HT-29 (cell line): ENCODE measurements at regions not wholly inside any gene's neighbourhood (a gene's known extent, or its start where the extent isn't known, plus 50 kb on each side); places are given as distances from the start of the nearest gene placed in this dataset.
"Not testable (repeated sequence)": the region's sequence is repeated elsewhere in the genome, so short reads cannot be mapped to it uniquely, and the experiment has no call there.

Experiments
- DNase-seq: peaks from one replicate; pipeline ENCODE4 v3.0.0-alpha.2; 2015; ENCODE audit warnings: low spot score

- DNase-seq: no peak
Observed at GRCh38 chrX:121642415-121642814, 595.0 kb downstream of the GLUD2 start.

GRCh38 chrX:121649417-121649816 is 602.0 kb downstream of the GLUD2 start:
- no peak for DNase-seq

GRCh38 chrX:121655276-121655675 is 607.9 kb downstream of the GLUD2 start:
- DNase-seq: no peak

GRCh38 chrX:121666171-121666570 is 618.8 kb downstream of the GLUD2 start:
- no peak for DNase-seq

- DNase-seq: no peak
Observed at GRCh38 chrX:121671649-121672048, 624.2 kb downstream of the GLUD2 start.

- not testable (repeated sequence) for DNase-seq
Observed at GRCh38 chrX:121709236-121709635, 661.8 kb downstream of the GLUD2 start.

GRCh38 chrX:121733514-121733913 is 686.1 kb downstream of the GLUD2 start:
- no peak for DNase-seq

GRCh38 chrX:121746105-121746504 is 698.7 kb downstream of the GLUD2 start:
- DNase-seq: no peak

- not testable (repeated sequence) for DNase-seq
Observed at GRCh38 chrX:121753602-121754001, 706.2 kb downstream of the GLUD2 start.

GRCh38 chrX:121754301-121754700 is 706.9 kb downstream of the GLUD2 start:
- no peak for DNase-seq

- no peak for DNase-seq
Observed at GRCh38 chrX:121755541-121755940, 708.1 kb downstream of the GLUD2 start.

- DNase-seq: no peak
Observed at GRCh38 chrX:121761845-121762244, 714.4 kb downstream of the GLUD2 start.

- DNase-seq: no peak
Observed at GRCh38 chrX:121763671-121764070, 716.3 kb downstream of the GLUD2 start.

- DNase-seq: not testable (repeated sequence)
Observed at GRCh38 chrX:121768210-121768609, 720.8 kb downstream of the GLUD2 start.

GRCh38 chrX:121781991-121782390 is 734.6 kb downstream of the GLUD2 start:
- DNase-seq: no peak

- DNase-seq: no peak
Observed at GRCh38 chrX:121782544-121782943, 735.1 kb downstream of the GLUD2 start.

- no peak for DNase-seq
Observed at GRCh38 chrX:121782976-121783375, 735.6 kb downstream of the GLUD2 start.

- no peak for DNase-seq
Observed at GRCh38 chrX:121802881-121803412, 755.5 kb downstream of the GLUD2 start.

GRCh38 chrX:121823406-121823805 is 776.0 kb downstream of the GLUD2 start:
- DNase-seq: no peak

GRCh38 chrX:121831601-121832000 is 784.2 kb downstream of the GLUD2 start:
- DNase-seq: no peak

GRCh38 chrX:121832446-121832845 is 785.0 kb downstream of the GLUD2 start:
- no peak for DNase-seq

- peak; percentile 4 for DNase-seq
Observed at GRCh38 chrX:121836000-121836399, 788.6 kb downstream of the GLUD2 start.

GRCh38 chrX:121851033-121851432 is 803.6 kb downstream of the GLUD2 start:
- peak; percentile 17 for DNase-seq
